ENCODE measurements at regions not wholly inside any gene's neighbourhood (a gene's known extent, or its start where the extent isn't known, plus 50 kb on each side); places are given as distances from the start of the nearest gene placed in this dataset.

DNA sequence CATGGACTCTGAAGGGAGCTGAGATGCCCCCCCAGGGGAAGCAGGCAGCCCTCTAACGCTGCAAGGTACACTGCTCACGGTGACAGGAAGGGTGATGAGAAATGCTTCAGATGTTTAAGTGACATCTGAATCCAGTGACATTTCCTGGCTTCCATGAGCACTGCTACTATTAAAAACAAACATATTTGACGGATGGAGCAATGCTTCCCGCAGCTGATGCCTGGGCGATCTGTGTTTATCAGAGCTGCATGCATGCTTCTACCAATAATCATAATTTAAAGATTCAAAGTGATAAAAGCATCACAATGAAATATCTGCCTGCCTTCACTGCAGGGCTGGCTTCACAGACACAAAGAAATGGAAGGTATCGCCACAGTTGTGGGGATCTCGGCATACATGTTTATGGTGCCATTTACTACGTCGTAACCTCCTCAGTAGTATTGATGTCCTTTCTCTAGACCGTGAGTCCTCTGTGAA, 66.1 kb upstream of the AOAH start:
- TF ChIP-seq, protein P1, sequence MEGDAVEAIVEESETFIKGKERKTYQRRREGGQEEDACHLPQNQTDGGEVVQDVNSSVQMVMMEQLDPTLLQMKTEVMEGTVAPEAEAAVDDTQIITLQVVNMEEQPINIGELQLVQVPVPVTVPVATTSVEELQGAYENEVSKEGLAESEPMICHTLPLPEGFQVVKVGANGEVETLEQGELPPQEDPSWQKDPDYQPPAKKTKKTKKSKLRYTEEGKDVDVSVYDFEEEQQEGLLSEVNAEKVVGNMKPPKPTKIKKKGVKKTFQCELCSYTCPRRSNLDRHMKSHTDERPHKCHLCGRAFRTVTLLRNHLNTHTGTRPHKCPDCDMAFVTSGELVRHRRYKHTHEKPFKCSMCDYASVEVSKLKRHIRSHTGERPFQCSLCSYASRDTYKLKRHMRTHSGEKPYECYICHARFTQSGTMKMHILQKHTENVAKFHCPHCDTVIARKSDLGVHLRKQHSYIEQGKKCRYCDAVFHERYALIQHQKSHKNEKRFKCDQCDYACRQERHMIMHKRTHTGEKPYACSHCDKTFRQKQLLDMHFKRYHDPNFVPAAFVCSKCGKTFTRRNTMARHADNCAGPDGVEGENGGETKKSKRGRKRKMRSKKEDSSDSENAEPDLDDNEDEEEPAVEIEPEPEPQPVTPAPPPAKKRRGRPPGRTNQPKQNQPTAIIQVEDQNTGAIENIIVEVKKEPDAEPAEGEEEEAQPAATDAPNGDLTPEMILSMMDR (conservative IDR thresholded peaks at IDR 0.05 in 1 of 2, IDR thresholded peaks at IDR 0.05 in 1 of 2; ENCODE audit: extremely low read depth in 1 of 2, insufficient read depth in 1 of 2, low read depth in 1 of 2, low read length in 2 of 2), result no peak
- TF ChIP-seq EZH2 (IDR thresholded peaks at IDR 0.05; ENCODE audit: borderline replicate concordance, low read length), result no peak

Measured in mammary epithelial cell (primary cell).